ENCODE measurements at regions not wholly inside any gene's neighbourhood (a gene's known extent, or its start where the extent isn't known, plus 50 kb on each side); places are given as distances from the start of the nearest gene placed in this dataset.
"Not testable (repeated sequence)": the region's sequence is repeated elsewhere in the genome, so short reads cannot be mapped to it uniquely, and the experiment has no call there.

GRCh38 chr4:186861317-186861716 is 137.7 kb upstream of the FAT1 start:
- Histone ChIP-seq H3K36me3 (ENCODE audit: control insufficient read depth in 1 of 2, insufficient read depth in 2 of 2, low read length in 1 of 2) (no peaks in the 10 kb centered on the region), H3K4me3 (ENCODE audit: low read length in 2 of 2) (no peak overlapping the region), H3K27ac (ENCODE audit: low read depth in 1 of 2, low read length in 2 of 2) (no peak overlapping the region), H3K9me3 (ENCODE audit: control insufficient read depth, low read length) (no peaks in the 10 kb centered on the region), H3K27me3 (ENCODE audit: control insufficient read depth in 1 of 2, insufficient read depth in 2 of 2, low read length in 1 of 2) (peaks cover 0 to 2% of the 10 kb centered on the region in 2 donors), H3K4me1 (ENCODE audit: control insufficient read depth in 1 of 2, insufficient read depth in 2 of 2, low read length in 2 of 2) (no peaks in the 10 kb centered on the region)
- no peak for DNase-seq
- ATAC-seq (ENCODE audit: low FRiP score): no peak
- intact Hi-C loops (cut with DNase I): no loop called here

- intact Hi-C loops (cut with DNase I): no loop called here
- Histone ChIP-seq H3K9me3 (ENCODE audit: control insufficient read depth, low read length) (peaks cover 1% of the 10 kb centered on the region), H3K4me3 (ENCODE audit: low read length in 2 of 2) (no peak overlapping the region), H3K27me3 (ENCODE audit: control insufficient read depth in 1 of 2, insufficient read depth in 2 of 2, low read length in 1 of 2) (no peaks in the 10 kb centered on the region), H3K4me1 (ENCODE audit: control insufficient read depth in 1 of 2, insufficient read depth in 2 of 2, low read length in 2 of 2) (no peaks in the 10 kb centered on the region), H3K36me3 (ENCODE audit: control insufficient read depth in 1 of 2, insufficient read depth in 2 of 2, low read length in 1 of 2) (no peaks in the 10 kb centered on the region), H3K27ac (ENCODE audit: low read depth in 1 of 2, low read length in 2 of 2) (no peak overlapping the region)
- ATAC-seq (ENCODE audit: low FRiP score) (no peak), DNase-seq (no peak)
- 92 to 94% methylated on average over 3 of the region's 3 CpGs for WGBS, 2 donors
Observed at GRCh38 chr4:186871856-186872255, 148.2 kb upstream of the FAT1 start.

- intact Hi-C loops (cut with DNase I); H3K4me1 ChIP-seq (ENCODE audit: control insufficient read depth in 1 of 2, insufficient read depth in 2 of 2, low read length in 2 of 2); H3K4me3 ChIP-seq (ENCODE audit: low read length in 2 of 2); H3K27ac ChIP-seq (ENCODE audit: low read depth in 1 of 2, low read length in 2 of 2); H3K9me3 ChIP-seq (ENCODE audit: control insufficient read depth, low read length); H3K36me3 ChIP-seq (ENCODE audit: control insufficient read depth in 1 of 2, insufficient read depth in 2 of 2, low read length in 1 of 2); H3K27me3 ChIP-seq (ENCODE audit: control insufficient read depth in 1 of 2, insufficient read depth in 2 of 2, low read length in 1 of 2); ATAC-seq (ENCODE audit: low FRiP score); DNase-seq: not testable (repeated sequence)
- 94 to 97% methylated on average over 1 of the region's 1 CpG for WGBS, 2 donors
Observed at GRCh38 chr4:186873095-186873494, 149.4 kb upstream of the FAT1 start.

GRCh38 chr4:186875476-186875875 is 151.8 kb upstream of the FAT1 start:
- intact Hi-C loops (cut with DNase I): no loop called here
- Histone ChIP-seq H3K4me3 (ENCODE audit: low read length in 2 of 2) (no peak overlapping the region), H3K27ac (ENCODE audit: low read depth in 1 of 2, low read length in 2 of 2) (no peak overlapping the region), H3K27me3 (ENCODE audit: control insufficient read depth in 1 of 2, insufficient read depth in 2 of 2, low read length in 1 of 2) (no peaks in the 10 kb centered on the region), H3K4me1 (ENCODE audit: control insufficient read depth in 1 of 2, insufficient read depth in 2 of 2, low read length in 2 of 2) (no peaks in the 10 kb centered on the region), H3K9me3 (ENCODE audit: control insufficient read depth, low read length) (peaks cover 1% of the 10 kb centered on the region), H3K36me3 (ENCODE audit: control insufficient read depth in 1 of 2, insufficient read depth in 2 of 2, low read length in 1 of 2) (no peaks in the 10 kb centered on the region)
- WGBS, 2 donors: 68 to 76% methylated on average over 1 of the region's 1 CpG
- ATAC-seq (ENCODE audit: low FRiP score) (no peak), DNase-seq (no peak)

DNA sequence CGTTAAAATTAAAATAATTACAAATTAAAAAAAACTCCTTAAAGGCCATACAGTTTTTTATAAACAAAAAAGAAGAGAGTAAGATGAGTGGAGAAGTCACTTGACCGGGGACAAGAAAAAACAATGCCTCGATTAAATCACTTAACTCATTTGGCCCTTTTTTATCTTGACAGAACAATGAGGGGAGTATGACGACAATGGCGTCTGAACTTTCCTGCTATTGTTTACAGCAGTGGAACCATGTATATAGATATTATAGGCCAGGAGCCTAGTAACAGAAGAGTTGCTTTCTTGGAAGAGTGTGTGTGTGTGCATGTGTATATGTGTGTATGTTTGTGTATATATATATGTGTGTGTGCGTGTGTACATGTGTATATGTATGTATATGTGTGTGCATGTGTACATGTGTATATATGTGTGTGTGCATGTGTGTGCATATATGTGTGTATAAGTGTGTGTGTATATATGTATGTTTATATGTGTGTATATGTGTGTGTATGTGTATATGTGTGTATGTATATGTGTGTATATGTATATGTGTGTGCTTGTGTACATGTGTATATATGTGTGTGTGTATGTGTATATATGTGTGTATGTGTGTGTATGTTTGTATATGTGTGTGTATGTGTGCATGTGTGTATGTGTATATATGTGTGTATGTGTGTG is 153.4 kb upstream of the FAT1 start:
- Histone ChIP-seq H3K4me3 (ENCODE audit: low read length in 2 of 2) (no peak overlapping the region), H3K4me1 (ENCODE audit: control insufficient read depth in 1 of 2, insufficient read depth in 2 of 2, low read length in 2 of 2) (no peaks in the 10 kb centered on the region), H3K27me3 (ENCODE audit: control insufficient read depth in 1 of 2, insufficient read depth in 2 of 2, low read length in 1 of 2) (no peaks in the 10 kb centered on the region), H3K36me3 (ENCODE audit: control insufficient read depth in 1 of 2, insufficient read depth in 2 of 2, low read length in 1 of 2) (no peaks in the 10 kb centered on the region), H3K9me3 (ENCODE audit: control insufficient read depth, low read length) (peaks cover under 1% of the 10 kb centered on the region), H3K27ac (ENCODE audit: low read depth in 1 of 2, low read length in 2 of 2) (no peak overlapping the region)
- intact Hi-C loops (cut with DNase I): no loop called here
- 90 to 91% methylated on average over 6 of the region's 6 CpGs for WGBS, 2 donors
- no peak for ATAC-seq (ENCODE audit: low FRiP score)
- DNase-seq: no peak

- no peaks in the 10 kb centered on the region for H3K36me3 ChIP-seq (ENCODE audit: control insufficient read depth in 1 of 2, insufficient read depth in 2 of 2, low read length in 1 of 2)
- 90 to 94% methylated on average over 2 of the region's 2 CpGs for WGBS, 2 donors
- intact Hi-C loops (cut with DNase I): no loop called here
- no peak overlapping the region for H3K27ac ChIP-seq (ENCODE audit: low read depth in 1 of 2, low read length in 2 of 2)
- ATAC-seq (ENCODE audit: low FRiP score) (no peak), DNase-seq (no peak)
- H3K27me3 ChIP-seq (ENCODE audit: control insufficient read depth in 1 of 2, insufficient read depth in 2 of 2, low read length in 1 of 2): no peaks in the 10 kb centered on the region
- no peak overlapping the region for H3K4me3 ChIP-seq (ENCODE audit: low read length in 2 of 2)
- no peaks in the 10 kb centered on the region for H3K9me3 ChIP-seq (ENCODE audit: control insufficient read depth, low read length)
- no peaks in the 10 kb centered on the region for H3K4me1 ChIP-seq (ENCODE audit: control insufficient read depth in 1 of 2, insufficient read depth in 2 of 2, low read length in 2 of 2)
Observed at GRCh38 chr4:186878203-186878776, 154.6 kb upstream of the FAT1 start.

- Histone ChIP-seq H3K27ac (ENCODE audit: low read depth in 1 of 2, low read length in 2 of 2) (no peak overlapping the region), H3K4me1 (ENCODE audit: control insufficient read depth in 1 of 2, insufficient read depth in 2 of 2, low read length in 2 of 2) (no peaks in the 10 kb centered on the region), H3K9me3 (ENCODE audit: control insufficient read depth, low read length) (no peaks in the 10 kb centered on the region), H3K4me3 (ENCODE audit: low read length in 2 of 2) (no peak overlapping the region), H3K36me3 (ENCODE audit: control insufficient read depth in 1 of 2, insufficient read depth in 2 of 2, low read length in 1 of 2) (no peaks in the 10 kb centered on the region), H3K27me3 (ENCODE audit: control insufficient read depth in 1 of 2, insufficient read depth in 2 of 2, low read length in 1 of 2) (no peaks in the 10 kb centered on the region)
- no peak for DNase-seq
- ATAC-seq (ENCODE audit: low FRiP score): no peak
- intact Hi-C loops (cut with DNase I): no loop called here
- WGBS, 2 donors: 60 to 65% methylated on average over 3 of the region's 3 CpGs
Observed at GRCh38 chr4:186881521-186882220, 158.0 kb upstream of the FAT1 start.

GRCh38 chr4:186882293-186882692 is 158.6 kb upstream of the FAT1 start:
- Histone ChIP-seq H3K4me3 (ENCODE audit: low read length in 2 of 2) (no peak overlapping the region), H3K36me3 (ENCODE audit: control insufficient read depth in 1 of 2, insufficient read depth in 2 of 2, low read length in 1 of 2) (no peaks in the 10 kb centered on the region), H3K27me3 (ENCODE audit: control insufficient read depth in 1 of 2, insufficient read depth in 2 of 2, low read length in 1 of 2) (no peaks in the 10 kb centered on the region), H3K27ac (ENCODE audit: low read depth in 1 of 2, low read length in 2 of 2) (no peak overlapping the region), H3K9me3 (ENCODE audit: control insufficient read depth, low read length) (no peaks in the 10 kb centered on the region), H3K4me1 (ENCODE audit: control insufficient read depth in 1 of 2, insufficient read depth in 2 of 2, low read length in 2 of 2) (no peaks in the 10 kb centered on the region)
- no peak for DNase-seq
- intact Hi-C loops (cut with DNase I): no loop called here
- whole genome bisulfite sequencing, 2 donors: 83 to 87% methylated on average over 1 of the region's 1 CpG
- ATAC-seq (ENCODE audit: low FRiP score): no peak

DNA sequence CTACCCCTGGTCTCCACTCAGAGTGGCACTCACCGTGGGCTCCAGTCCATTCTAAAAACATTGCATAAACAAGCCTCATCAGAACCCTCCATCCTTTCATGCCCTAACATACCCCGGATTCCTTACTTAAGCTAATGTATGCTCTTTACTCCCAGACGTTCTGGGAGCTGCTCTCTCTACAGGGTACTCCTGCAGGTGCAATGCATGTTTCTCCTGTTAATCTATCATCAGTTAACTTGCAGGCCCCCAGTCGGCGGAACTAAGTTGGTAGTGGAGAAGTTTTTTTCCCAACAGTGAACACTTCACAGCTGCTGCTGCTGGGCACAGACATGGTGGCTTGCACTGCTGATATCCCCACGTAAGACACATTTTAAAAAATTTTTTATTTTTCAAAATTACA is 161.6 kb upstream of the FAT1 start:
- intact Hi-C loops (cut with DNase I): no loop called here
- Histone ChIP-seq H3K27ac (ENCODE audit: low read depth in 1 of 2, low read length in 2 of 2) (no peak overlapping the region), H3K27me3 (ENCODE audit: control insufficient read depth in 1 of 2, insufficient read depth in 2 of 2, low read length in 1 of 2) (no peaks in the 10 kb centered on the region), H3K9me3 (ENCODE audit: control insufficient read depth, low read length) (no peaks in the 10 kb centered on the region), H3K36me3 (ENCODE audit: control insufficient read depth in 1 of 2, insufficient read depth in 2 of 2, low read length in 1 of 2) (no peaks in the 10 kb centered on the region), H3K4me3 (ENCODE audit: low read length in 2 of 2) (no peak overlapping the region), H3K4me1 (ENCODE audit: control insufficient read depth in 1 of 2, insufficient read depth in 2 of 2, low read length in 2 of 2) (no peaks in the 10 kb centered on the region)
- ATAC-seq (ENCODE audit: low FRiP score) (no peak), DNase-seq (no peak)
- WGBS, 2 donors: 74% methylated on average over 6 of the region's 6 CpGs

Measured in aorta (tissue), 5 donors.